ENCODE measurements at regions not wholly inside any gene's neighbourhood (a gene's known extent, or its start where the extent isn't known, plus 50 kb on each side); places are given as distances from the start of the nearest gene placed in this dataset.

DNA sequence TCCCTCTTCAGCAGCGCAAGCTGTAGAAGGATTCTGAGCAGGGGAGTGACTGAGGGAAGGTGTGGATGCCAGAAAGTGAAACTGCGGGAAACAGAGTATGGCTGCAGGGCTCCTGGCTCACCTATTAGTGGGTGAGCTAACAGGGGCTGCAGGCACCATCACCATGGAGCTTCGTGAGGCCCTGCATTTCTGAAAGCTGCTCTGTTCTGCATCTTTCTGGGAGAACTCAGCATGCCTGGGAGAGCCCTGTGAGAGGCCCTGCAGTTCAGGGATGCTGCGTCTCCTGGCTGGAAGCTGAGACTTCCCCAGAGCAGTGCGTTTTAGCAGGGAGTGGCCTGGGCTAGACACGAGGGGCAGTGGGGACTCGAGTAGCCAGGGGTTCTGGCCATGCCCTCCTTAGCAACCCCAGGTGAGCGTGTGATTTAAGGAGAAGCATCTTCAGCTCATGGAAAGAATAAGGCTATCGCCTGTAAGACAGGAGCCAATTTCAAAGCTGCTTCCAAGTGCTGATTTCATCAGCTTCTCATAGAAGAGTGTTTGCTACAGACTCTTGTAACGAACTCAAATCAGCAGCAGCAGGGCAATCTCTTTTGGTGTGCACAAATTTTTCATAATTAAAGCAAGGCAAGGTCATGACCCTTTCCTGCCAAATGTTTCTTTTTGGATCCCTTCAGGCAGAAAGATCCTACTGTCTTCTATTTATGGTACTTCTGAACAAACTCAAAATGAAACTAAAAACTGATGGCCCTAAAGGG, 293.6 kb upstream of the ZNF32 start:
- no peaks in the 10 kb centered on the region for H3K36me3 ChIP-seq
- H3K27me3 ChIP-seq, result no peaks in the 10 kb centered on the region
- ATAC-seq (no peak), DNase-seq (no peak)
- no peak overlapping the region for H3K27ac ChIP-seq
- H3K4me1 ChIP-seq, result no peaks in the 10 kb centered on the region
- TF ChIP-seq, protein P1, sequence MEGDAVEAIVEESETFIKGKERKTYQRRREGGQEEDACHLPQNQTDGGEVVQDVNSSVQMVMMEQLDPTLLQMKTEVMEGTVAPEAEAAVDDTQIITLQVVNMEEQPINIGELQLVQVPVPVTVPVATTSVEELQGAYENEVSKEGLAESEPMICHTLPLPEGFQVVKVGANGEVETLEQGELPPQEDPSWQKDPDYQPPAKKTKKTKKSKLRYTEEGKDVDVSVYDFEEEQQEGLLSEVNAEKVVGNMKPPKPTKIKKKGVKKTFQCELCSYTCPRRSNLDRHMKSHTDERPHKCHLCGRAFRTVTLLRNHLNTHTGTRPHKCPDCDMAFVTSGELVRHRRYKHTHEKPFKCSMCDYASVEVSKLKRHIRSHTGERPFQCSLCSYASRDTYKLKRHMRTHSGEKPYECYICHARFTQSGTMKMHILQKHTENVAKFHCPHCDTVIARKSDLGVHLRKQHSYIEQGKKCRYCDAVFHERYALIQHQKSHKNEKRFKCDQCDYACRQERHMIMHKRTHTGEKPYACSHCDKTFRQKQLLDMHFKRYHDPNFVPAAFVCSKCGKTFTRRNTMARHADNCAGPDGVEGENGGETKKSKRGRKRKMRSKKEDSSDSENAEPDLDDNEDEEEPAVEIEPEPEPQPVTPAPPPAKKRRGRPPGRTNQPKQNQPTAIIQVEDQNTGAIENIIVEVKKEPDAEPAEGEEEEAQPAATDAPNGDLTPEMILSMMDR (IDR thresholded peaks at IDR 0.05), result no peak
- intact Hi-C loops (cut with DNase I), result no loop called here
- no peaks in the 10 kb centered on the region for H3K9me3 ChIP-seq
- no peak overlapping the region for H3K4me3 ChIP-seq

GRCh38 chr10:43940898-43941837, 292.5 kb upstream of the ZNF32 start:
- Histone ChIP-seq H3K36me3 (no peaks in the 10 kb centered on the region), H3K9me3 (no peaks in the 10 kb centered on the region), H3K4me1 (no peaks in the 10 kb centered on the region), H3K27ac (no peak overlapping the region), H3K27me3 (no peaks in the 10 kb centered on the region), H3K4me3 (no peak overlapping the region)
- TF ChIP-seq, protein P1 (IDR thresholded peaks at IDR 0.05), result no peak
- ATAC-seq, result no peak
- intact Hi-C loops (cut with DNase I), result no loop called here
- no peak for DNase-seq

- no peak overlapping the region for H3K27ac ChIP-seq
- no peaks in the 10 kb centered on the region for H3K9me3 ChIP-seq
- ATAC-seq (no peak), DNase-seq (peak in 1 of 4 donors; percentile 33)
- H3K36me3 ChIP-seq, result no peaks in the 10 kb centered on the region
- no peaks in the 10 kb centered on the region for H3K4me1 ChIP-seq
- no peak overlapping the region for H3K4me3 ChIP-seq
- H3K27me3 ChIP-seq, result no peaks in the 10 kb centered on the region
- TF ChIP-seq, protein P1 (IDR thresholded peaks at IDR 0.05), result no peak
- intact Hi-C loops (cut with DNase I), result no loop called here
Measured at GRCh38 chr10:43939939-43940820, 291.5 kb upstream of the ZNF32 start.

DNA sequence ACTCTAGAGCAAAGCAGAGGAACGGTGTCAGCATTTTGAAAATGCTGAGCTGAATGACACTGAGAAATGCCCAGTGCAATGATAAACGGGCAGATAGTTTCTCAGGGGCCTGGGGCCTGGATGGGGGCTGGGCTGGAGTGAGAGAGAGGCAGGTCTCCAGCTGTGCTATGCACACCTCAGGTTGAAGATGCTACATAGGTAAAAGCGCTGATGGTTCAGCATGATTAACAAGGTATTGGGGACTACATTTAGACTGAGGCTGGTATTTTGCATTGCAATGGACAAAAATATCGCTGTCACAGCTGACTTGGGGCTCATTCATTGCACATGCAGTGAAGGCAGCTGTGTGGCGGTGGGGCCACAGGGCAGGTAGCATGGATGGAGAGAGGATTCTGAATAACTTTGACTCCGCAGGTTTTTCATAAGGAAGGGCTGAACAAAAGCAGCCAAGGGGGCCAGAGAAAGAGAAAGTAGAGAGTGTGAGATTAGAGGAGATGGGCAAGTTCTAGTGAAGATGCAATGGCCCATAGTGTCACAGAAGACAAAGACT, 290.8 kb upstream of the ZNF32 start:
- Histone ChIP-seq H3K36me3 (no peaks in the 10 kb centered on the region), H3K9me3 (no peaks in the 10 kb centered on the region), H3K4me3 (no peak overlapping the region), H3K4me1 (no peaks in the 10 kb centered on the region), H3K27ac (no peak overlapping the region), H3K27me3 (no peaks in the 10 kb centered on the region)
- DNase-seq (no peak), ATAC-seq (no peak)
- intact Hi-C loops (cut with DNase I), result no loop called here
- TF ChIP-seq, protein P1 (IDR thresholded peaks at IDR 0.05), result no peak
